Endodermal cell (in vitro differentiated cells): ENCODE measurements at regions not wholly inside any gene's neighbourhood (a gene's known extent, or its start where the extent isn't known, plus 50 kb on each side); places are given as distances from the start of the nearest gene placed in this dataset.
A peak's percentile ranks its signal among the peaks of the same experiment; 100 is the strongest.

Experiments used
- DNase-seq: peaks from one replicate; pipeline ENCODE4 v3.0.0-alpha.2; 2017
- H3K27ac ChIP-seq: 2 replicates; pipeline ENCODE4 v1.5.1; 2013; ENCODE audit warnings: mild to moderate bottlenecking, low read depth, low read length, moderate library complexity
- H3K27me3 ChIP-seq: 2 replicates; pipeline ENCODE4 v1.6.1; 2013; ENCODE audit warnings: mild to moderate bottlenecking, low read length, moderate library complexity; ENCODE audit not compliant: insufficient read depth, control insufficient read depth, poor library complexity, severe bottlenecking
- H3K36me3 ChIP-seq: 2 replicates; pipeline ENCODE4 v1.7.0; 2013; ENCODE audit warnings: mild to moderate bottlenecking, low read length, moderate library complexity; ENCODE audit not compliant: control insufficient read depth, insufficient read depth
- H3K4me1 ChIP-seq: one replicate; pipeline ENCODE4 v1.7.0; 2013; ENCODE audit warnings: low read length; ENCODE audit not compliant: control insufficient read depth, insufficient read depth
- H3K4me3 ChIP-seq: 2 replicates; pipeline ENCODE4 v1.5.1; 2013; ENCODE audit warnings: mild to moderate bottlenecking, low read length, moderate library complexity
- H3K9ac ChIP-seq: 2 replicates; pipeline ENCODE4 v1.6.1; 2013; ENCODE audit warnings: mild to moderate bottlenecking, low read length, moderate library complexity; ENCODE audit not compliant: poor library complexity, severe bottlenecking; ENCODE audit errors: extremely low read depth
- H3K9me3 ChIP-seq: 2 replicates; pipeline ENCODE4 v1.6.1; 2013; ENCODE audit warnings: mild to moderate bottlenecking, low read length, moderate library complexity; ENCODE audit not compliant: control insufficient read depth
- H3K27ac Mint-ChIP-seq: 2 replicates; pipeline ENCODE4 v1.8.0; 2020; ENCODE audit warnings: mixed read lengths
- H3K27me3 Mint-ChIP-seq: 2 replicates; pipeline ENCODE4 v1.8.0; 2021; ENCODE audit warnings: mild to moderate bottlenecking, mixed read lengths; ENCODE audit not compliant: insufficient read depth
- H3K36me3 Mint-ChIP-seq: 2 replicates; pipeline ENCODE4 v1.8.0; 2020; ENCODE audit warnings: low read depth, mixed read lengths
- H3K4me1 Mint-ChIP-seq: 2 replicates; pipeline ENCODE4 v1.8.0; 2020; ENCODE audit warnings: mixed read lengths
- H3K4me3 Mint-ChIP-seq: 2 replicates; pipeline ENCODE4 v1.8.0; 2020; ENCODE audit warnings: mild to moderate bottlenecking, moderate library complexity, mixed read lengths
- H3K9me3 Mint-ChIP-seq: 2 replicates; pipeline ENCODE4 v1.8.0; 2020; ENCODE audit warnings: mild to moderate bottlenecking, mixed read lengths
- CTCF ChIP-seq: fragments of 200-600 bp; sonication (generic); conservative IDR thresholded peaks from 2 replicates; pipeline ENCODE4 v1.5.0; 2021; ENCODE audit warnings: antibody characterized with exemption, mild to moderate bottlenecking
- WGBS, 2 experiments: methylation state at CpG; one replicate each; pipeline versions ENCODE4 v1.1.5 to v1.1.7; 2013; ENCODE audit warnings: missing lambda C conversion rate in 2 of 2, mixed read lengths in 1 of 2; ENCODE audit not compliant: insufficient coverage in 1 of 2, insufficient read length in 1 of 2; 5-methylcytosine and 5-hydroxymethylcytosine counted together

- H3K9ac ChIP-seq, result no peak overlapping the region
These were observed 73.9 kb upstream of the EFNA5 start for GRCh38 chr5:107744418-107745330.

GRCh38 chr5:107743373-107744000 lies 72.8 kb upstream of the EFNA5 start:
- DNase-seq, result no peak
- H3K4me3 Mint-ChIP-seq, result no peak overlapping the region
- no peaks in the 10 kb centered on the region for H3K27me3 Mint-ChIP-seq
- Histone ChIP-seq H3K9ac (no peak overlapping the region), H3K4me3 (no peak overlapping the region), H3K4me1 (peaks cover 16% of the 10 kb centered on the region), H3K9me3 (peaks cover 25% of the 10 kb centered on the region), H3K27me3 (no peaks in the 10 kb centered on the region), H3K36me3 (no peaks in the 10 kb centered on the region), H3K27ac (no peak overlapping the region)
- H3K36me3 Mint-ChIP-seq, result peaks cover 6% of the 10 kb centered on the region
- peaks cover 10% of the 10 kb centered on the region for H3K9me3 Mint-ChIP-seq
- no peak overlapping the region for H3K27ac Mint-ChIP-seq
- H3K4me1 Mint-ChIP-seq, result peaks cover 42% of the 10 kb centered on the region
- TF ChIP-seq CTCF, result no peak
- WGBS, 2 experiments, result 61 to 63% methylated on average over 3 of the region's 3 CpGs

More at GRCh38 chr5:107744418-107745330, 73.9 kb upstream of the EFNA5 start:
- 40 to 47% methylated on average over 3 to 5 of the region's 5 CpGs for WGBS, 2 experiments
- H3K27me3 Mint-ChIP-seq, result no peaks in the 10 kb centered on the region
- no peak for TF ChIP-seq CTCF
- Histone ChIP-seq H3K27me3 (no peaks in the 10 kb centered on the region), H3K4me3 (no peak overlapping the region), H3K27ac (no peak overlapping the region), H3K9me3 (peaks cover 25% of the 10 kb centered on the region), H3K36me3 (no peaks in the 10 kb centered on the region), H3K4me1 (peaks cover 16% of the 10 kb centered on the region)
- no peak overlapping the region for H3K4me3 Mint-ChIP-seq
- peak; percentile 80 for DNase-seq
- H3K36me3 Mint-ChIP-seq, result peaks cover 6% of the 10 kb centered on the region
- peaks cover 10% of the 10 kb centered on the region for H3K9me3 Mint-ChIP-seq
- H3K27ac Mint-ChIP-seq, result peak overlapping the region; percentile 69
- peaks cover 42% of the 10 kb centered on the region for H3K4me1 Mint-ChIP-seq

- no peak for DNase-seq
- Histone ChIP-seq H3K4me3 (no peak overlapping the region), H3K27ac (no peak overlapping the region), H3K9me3 (peaks cover 25% of the 10 kb centered on the region), H3K27me3 (no peaks in the 10 kb centered on the region), H3K4me1 (no peaks in the 10 kb centered on the region), H3K36me3 (no peaks in the 10 kb centered on the region), H3K9ac (no peak overlapping the region)
- Mint-ChIP-seq H3K27ac (no peak overlapping the region), H3K27me3 (no peaks in the 10 kb centered on the region), H3K9me3 (peaks cover 10% of the 10 kb centered on the region), H3K36me3 (peaks cover 6% of the 10 kb centered on the region), H3K4me3 (no peak overlapping the region), H3K4me1 (peaks cover 14% of the 10 kb centered on the region)
- TF ChIP-seq CTCF, result no peak
- 77% methylated on average over 2 of the region's 3 CpGs; no CpG with 5 or more reads in 1 of the 2 experiments for WGBS, 2 experiments
These were observed 68.9 kb upstream of the EFNA5 start for GRCh38 chr5:107739661-107740060.
